Right lobe of liver (tissue), 6 donors: ENCODE measurements at regions not wholly inside any gene's neighbourhood (a gene's known extent, or its start where the extent isn't known, plus 50 kb on each side); places are given as distances from the start of the nearest gene placed in this dataset.

Source experiments
- ATAC-seq, 4 donors: fragments of 200-7000 bp; cut with Tn5 transposase; one replicate each; pipeline ENCODE4 v1.9.1; 2020; ENCODE audit warnings: mild to moderate bottlenecking in 4 of 4, moderate library complexity in 4 of 4
- DNase-seq, 3 donors: peaks; one replicate each; pipeline ENCODE4 v3.0.0-alpha.2; 2020
- H3K27ac ChIP-seq, 3 donors: fragments of 200-600 bp; one replicate each; pipeline ENCODE4 v1.8.0; 2022
- H3K27me3 ChIP-seq, 2 donors: fragments of 200-600 bp; one replicate each; pipeline ENCODE4 v1.8.0; 2022
- H3K36me3 ChIP-seq, 4 donors: fragments of 200-600 bp; sonication (generic) in 1 of 4; one replicate each; pipeline versions ENCODE4 v1.5.1 to v1.8.0; 2017 to 2022; ENCODE audit warnings: control low read depth in 1 of 4
- H3K4me1 ChIP-seq, 4 donors: fragments of 200-600 bp; sonication (generic) in 1 of 4; one replicate each; pipeline versions ENCODE4 v1.5.1 to v1.8.0; 2017 to 2022; ENCODE audit warnings: control low read depth in 1 of 4
- H3K4me3 ChIP-seq, 3 donors: fragments of 200-600 bp; one replicate each; pipeline ENCODE4 v1.8.0; 2022
- H3K9me3 ChIP-seq, 4 donors: fragments of 200-600 bp; sonication (generic) in 1 of 4; one replicate each; pipeline versions ENCODE4 v1.5.1 to v1.8.0; 2017 to 2022; ENCODE audit warnings: control low read depth in 1 of 4
- POLR2A ChIP-seq: fragments of 450-650 bp; IDR thresholded peaks from one replicate; pipeline ENCODE4 v1.6.1; 2017; ENCODE audit warnings: antibody characterized with exemption, mild to moderate bottlenecking
- WGBS: methylation state at CpG from one replicate; pipeline ENCODE4 v1.1.6; 2018; ENCODE audit warnings: low coverage, low lambda C conversion rate; ENCODE audit not compliant: insufficient coverage; ENCODE audit errors: missing lambda C conversion rate; 5-methylcytosine and 5-hydroxymethylcytosine counted together
- intact Hi-C, 2 donors: fragments of 100-400 bp; cut with DNase I; formaldehyde crosslinking; loops; one replicate each; pipeline versions ENCODE4 v1.11.2 to v1.14.1; 2022
- TF ChIP-seq, protein P1 (sequence below), 4 donors: fragments of 200-600 bp in 3 of 4; fragments of 450-650 bp in 1 of 4; IDR thresholded peaks; one replicate each; pipeline versions ENCODE4 v1.5.1 to v1.8.0; 2016 to 2022; ENCODE audit warnings: antibody characterized with exemption in 4 of 4, mild to moderate bottlenecking in 2 of 4
- donor health status: DM: no; HTN: yes; CAD: no.
- donor health status: DM: no; HTN: no; CAD: no.
- donor health status: DM: no; HTN: no; CAD: no.
- donor health status: DM: no; HTN: yes; CAD: no.
- donor health status: DM: no; HTN: yes; CAD: no.

DNA sequence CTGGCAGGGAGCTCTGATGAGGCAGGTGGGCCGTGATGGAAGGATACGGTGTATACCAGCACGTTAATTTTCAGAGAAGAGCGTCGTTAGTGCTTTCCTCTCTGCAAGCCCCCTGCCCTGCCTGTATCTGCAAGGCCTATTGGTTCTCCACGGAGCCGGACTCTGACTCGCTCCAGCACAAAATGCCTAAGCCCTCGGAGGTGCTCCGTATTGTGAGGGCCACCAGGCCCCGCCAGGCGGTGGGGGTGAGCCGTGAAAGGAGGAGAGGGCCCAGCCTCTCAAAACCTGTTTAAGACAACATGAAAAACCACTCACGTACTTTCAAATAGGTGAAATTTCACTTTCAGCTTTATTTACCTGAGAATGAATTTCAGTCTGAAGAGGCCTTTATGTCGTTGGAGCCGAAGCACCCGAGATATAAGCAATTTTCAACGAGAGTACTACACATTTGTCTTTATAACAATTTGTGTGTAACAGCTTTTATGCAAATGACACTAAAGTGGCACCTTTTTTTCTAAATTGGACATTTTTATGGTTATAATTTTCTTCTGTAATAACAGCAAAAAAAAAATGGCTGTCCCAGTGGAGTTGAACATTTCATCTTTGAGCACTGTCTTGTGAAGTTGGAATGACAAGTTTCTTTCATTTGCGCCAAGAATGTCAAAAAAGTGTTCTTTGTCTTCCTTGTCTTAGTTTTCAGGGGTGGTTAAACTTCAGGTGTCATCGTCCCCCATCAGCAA, 749.5 kb downstream of the VRK1 start:
- no peak for ATAC-seq
- WGBS = 81% methylated on average over 12 of the region's 20 CpGs
- H3K4me1 ChIP-seq = no peaks in the 10 kb centered on the region
- H3K4me3 ChIP-seq = no peak overlapping the region
- no peak for DNase-seq
- no peak overlapping the region for H3K27ac ChIP-seq
- intact Hi-C loops = no loop called here
- no peak for TF ChIP-seq POLR2A
- TF ChIP-seq, protein P1, sequence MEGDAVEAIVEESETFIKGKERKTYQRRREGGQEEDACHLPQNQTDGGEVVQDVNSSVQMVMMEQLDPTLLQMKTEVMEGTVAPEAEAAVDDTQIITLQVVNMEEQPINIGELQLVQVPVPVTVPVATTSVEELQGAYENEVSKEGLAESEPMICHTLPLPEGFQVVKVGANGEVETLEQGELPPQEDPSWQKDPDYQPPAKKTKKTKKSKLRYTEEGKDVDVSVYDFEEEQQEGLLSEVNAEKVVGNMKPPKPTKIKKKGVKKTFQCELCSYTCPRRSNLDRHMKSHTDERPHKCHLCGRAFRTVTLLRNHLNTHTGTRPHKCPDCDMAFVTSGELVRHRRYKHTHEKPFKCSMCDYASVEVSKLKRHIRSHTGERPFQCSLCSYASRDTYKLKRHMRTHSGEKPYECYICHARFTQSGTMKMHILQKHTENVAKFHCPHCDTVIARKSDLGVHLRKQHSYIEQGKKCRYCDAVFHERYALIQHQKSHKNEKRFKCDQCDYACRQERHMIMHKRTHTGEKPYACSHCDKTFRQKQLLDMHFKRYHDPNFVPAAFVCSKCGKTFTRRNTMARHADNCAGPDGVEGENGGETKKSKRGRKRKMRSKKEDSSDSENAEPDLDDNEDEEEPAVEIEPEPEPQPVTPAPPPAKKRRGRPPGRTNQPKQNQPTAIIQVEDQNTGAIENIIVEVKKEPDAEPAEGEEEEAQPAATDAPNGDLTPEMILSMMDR (IDR thresholded peaks at IDR 0.05) = no peak
- no peaks in the 10 kb centered on the region for H3K36me3 ChIP-seq
- no peaks in the 10 kb centered on the region for H3K27me3 ChIP-seq
- no peaks in the 10 kb centered on the region for H3K9me3 ChIP-seq

DNA sequence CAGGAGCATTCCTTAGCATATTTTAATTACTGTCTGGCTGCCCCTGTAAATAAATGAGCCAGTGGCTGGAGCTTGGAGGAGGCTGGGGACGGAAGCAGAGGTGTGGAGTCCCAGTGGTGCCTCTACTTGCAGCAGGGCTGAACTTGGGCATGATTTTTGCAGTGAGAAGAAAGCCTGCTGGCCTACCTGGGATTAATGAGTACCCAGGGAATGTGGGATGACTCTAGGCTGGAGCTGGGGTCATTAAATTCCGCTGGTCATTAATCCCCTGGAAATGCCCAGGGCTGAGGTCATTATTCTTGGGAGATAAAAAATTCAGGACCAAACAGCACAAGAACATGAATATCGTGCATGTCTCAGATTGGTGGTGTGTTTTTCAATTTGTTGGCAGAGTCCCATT, 753.3 kb downstream of the VRK1 start:
- Histone ChIP-seq H3K36me3 (no peaks in the 10 kb centered on the region), H3K4me1 (no peaks in the 10 kb centered on the region), H3K27ac (no peak overlapping the region), H3K9me3 (no peaks in the 10 kb centered on the region), H3K27me3 (no peaks in the 10 kb centered on the region), H3K4me3 (no peak overlapping the region)
- ATAC-seq (no peak), DNase-seq (no peak)
- TF ChIP-seq, protein P1 (IDR thresholded peaks at IDR 0.05) = no peak
- no peak for TF ChIP-seq POLR2A
- 64% methylated on average over 2 of the region's 3 CpGs for WGBS
- intact Hi-C loops = no loop called here

DNA sequence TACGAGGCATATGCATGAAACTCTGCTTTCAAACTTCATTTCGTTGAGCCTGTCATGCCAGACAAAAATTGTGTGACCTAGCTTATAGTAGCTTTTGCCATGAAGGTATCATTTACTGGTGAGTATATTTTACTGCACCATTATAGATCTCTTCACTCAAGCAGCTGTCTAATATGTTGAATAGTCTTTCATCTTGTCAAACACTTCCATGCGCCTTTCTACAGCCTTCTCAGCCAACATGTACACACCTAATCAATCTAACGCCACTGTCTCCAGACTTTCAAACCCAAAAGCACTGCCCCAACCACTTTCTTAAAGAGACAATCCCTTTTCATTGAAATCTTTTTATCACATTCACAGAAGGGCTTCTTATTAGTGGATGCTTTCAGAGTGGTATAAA, 757.4 kb downstream of the VRK1 start:
- Histone ChIP-seq H3K36me3 (no peaks in the 10 kb centered on the region), H3K4me1 (no peaks in the 10 kb centered on the region), H3K27ac (no peak overlapping the region), H3K4me3 (no peak overlapping the region), H3K27me3 (no peaks in the 10 kb centered on the region), H3K9me3 (no peaks in the 10 kb centered on the region)
- no peak for TF ChIP-seq POLR2A
- TF ChIP-seq, protein P1 (IDR thresholded peaks at IDR 0.05) = no peak
- 47% methylated on average over 4 of the region's 4 CpGs for WGBS
- DNase-seq (no peak), ATAC-seq (no peak)
- intact Hi-C loops = no loop called here

DNA sequence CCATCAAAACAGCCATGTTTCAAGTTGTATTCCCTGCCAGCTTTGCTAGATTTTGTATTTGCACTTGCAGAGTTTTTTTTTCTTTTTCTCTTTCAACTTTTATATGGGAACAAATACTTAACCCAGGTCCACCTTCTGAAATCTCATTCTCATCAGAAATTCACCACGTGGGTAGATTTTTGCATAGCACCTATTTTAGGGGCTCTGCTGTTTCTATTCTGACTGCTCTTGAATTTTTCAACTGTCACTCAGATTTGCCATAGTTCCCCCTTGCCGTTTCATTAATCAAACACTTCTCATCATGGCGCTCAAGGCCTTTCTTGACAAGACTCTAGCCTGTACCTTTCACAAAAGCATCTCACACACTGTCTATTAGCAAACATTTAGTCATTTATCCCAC, 767.2 kb downstream of the VRK1 start:
- WGBS = 30% methylated on average over 3 of the region's 3 CpGs
- Histone ChIP-seq H3K27ac (no peak overlapping the region), H3K36me3 (no peaks in the 10 kb centered on the region), H3K4me3 (no peak overlapping the region), H3K4me1 (no peaks in the 10 kb centered on the region), H3K27me3 (no peaks in the 10 kb centered on the region), H3K9me3 (no peaks in the 10 kb centered on the region)
- intact Hi-C loops = no loop called here
- ATAC-seq (no peak), DNase-seq (no peak)
- TF ChIP-seq, protein P1 (IDR thresholded peaks at IDR 0.05) = no peak
- no peak for TF ChIP-seq POLR2A
